ENCODE measurements at regions not wholly inside any gene's neighbourhood (a gene's known extent, or its start where the extent isn't known, plus 50 kb on each side); places are given as distances from the start of the nearest gene placed in this dataset.

DNA sequence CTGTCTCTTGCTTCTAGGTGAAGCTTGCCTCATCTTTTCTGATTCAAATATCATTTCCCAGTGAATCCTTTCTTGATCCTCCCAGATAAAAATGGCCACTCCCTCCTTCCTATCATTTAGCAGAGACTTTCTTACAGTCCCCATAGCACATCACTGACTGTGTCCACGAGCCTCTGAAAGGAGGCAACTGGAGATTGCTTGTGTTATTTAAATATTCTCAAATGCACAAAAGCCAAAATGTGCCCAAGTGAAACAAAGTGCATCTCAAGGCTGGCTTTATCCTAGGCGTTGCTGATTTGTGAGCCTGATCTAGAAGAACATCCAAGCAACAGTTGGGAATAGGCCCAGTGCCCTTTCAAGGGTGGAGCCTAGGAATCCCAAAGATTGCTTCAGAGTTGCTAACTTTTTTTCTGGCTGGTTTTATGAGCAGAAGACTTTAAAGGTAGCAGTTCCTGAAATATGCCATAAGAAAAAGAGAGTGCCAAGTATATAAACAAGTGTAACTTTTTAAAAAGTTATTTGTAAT lies 393.6 kb downstream of the CD83 start:
- H3K4me3 ChIP-seq, result no peak overlapping the region
- 9% methylated on average over 2 of the region's 2 CpGs for WGBS (ENCODE audit: insufficient coverage, insufficient replicate concordance, low lambda C conversion rate, missing lambda C conversion rate)
- intact Hi-C loops (cut with micrococcal nuclease; ENCODE audit: unreplicated experiment), result no loop called here
- H4K20me1 ChIP-seq (ENCODE audit: control insufficient read depth, insufficient read depth), result no peaks in the 10 kb centered on the region
- no peaks in the 10 kb centered on the region for H3K4me1 ChIP-seq (ENCODE audit: control insufficient read depth, insufficient read depth, low read length)
- no TSS peak for BruUV-seq (replicated peaks)
- ChIA-PET POLR2A (no interaction called here), CTCF (no interaction called here), SMC1A (ENCODE audit: uncharacterized antibody, unreplicated experiment) (no interaction called here), RAD21 (ENCODE audit: unreplicated experiment) (no interaction called here)
- H3K9me3 ChIP-seq (replicated peaks; ENCODE audit: control insufficient read depth, insufficient read depth, low read length), result no peaks in the 10 kb centered on the region
- H3K27me3 ChIP-seq (replicated peaks in 1 of 2; ENCODE audit: control insufficient read depth in 2 of 2, insufficient read depth in 2 of 2, low read length in 1 of 2), result no peaks in the 10 kb centered on the region; a peak in 1 of 4 replicates
- FAIRE-seq (no peak), DNase-seq (ENCODE audit: low read depth, low spot score) (no peak), ATAC-seq (no peak)
- H3K27ac ChIP-seq (ENCODE audit: control insufficient read depth, insufficient read depth), result no peak overlapping the region
- no peak overlapping the region for H2AFZ ChIP-seq (ENCODE audit: control insufficient read depth, low read depth, low read length)
- in situ Hi-C loops (cut with MboI), result no loop called here
- H3K36me3 ChIP-seq (ENCODE audit: control insufficient read depth in 2 of 2, insufficient read depth in 2 of 2, low read length in 1 of 2), result no peaks in the 10 kb centered on the region
- no peak overlapping the region for H3K4me2 ChIP-seq (ENCODE audit: control insufficient read depth, insufficient read depth)
- H3K9ac ChIP-seq (ENCODE audit: control insufficient read depth, insufficient read depth, low read length), result no peak overlapping the region
- H3K79me2 ChIP-seq (ENCODE audit: control insufficient read depth, insufficient read depth, low read length), result no peaks in the 10 kb centered on the region
- no peak for TF ChIP-seq TCF3 (IDR thresholded peaks at IDR 0.05; ENCODE audit: borderline replicate concordance, insufficient read depth, low read depth, low read length)
- TF ChIP-seq ZNF24 (IDR thresholded peaks at IDR 0.05), result no peak
- TF ChIP-seq, protein P1, sequence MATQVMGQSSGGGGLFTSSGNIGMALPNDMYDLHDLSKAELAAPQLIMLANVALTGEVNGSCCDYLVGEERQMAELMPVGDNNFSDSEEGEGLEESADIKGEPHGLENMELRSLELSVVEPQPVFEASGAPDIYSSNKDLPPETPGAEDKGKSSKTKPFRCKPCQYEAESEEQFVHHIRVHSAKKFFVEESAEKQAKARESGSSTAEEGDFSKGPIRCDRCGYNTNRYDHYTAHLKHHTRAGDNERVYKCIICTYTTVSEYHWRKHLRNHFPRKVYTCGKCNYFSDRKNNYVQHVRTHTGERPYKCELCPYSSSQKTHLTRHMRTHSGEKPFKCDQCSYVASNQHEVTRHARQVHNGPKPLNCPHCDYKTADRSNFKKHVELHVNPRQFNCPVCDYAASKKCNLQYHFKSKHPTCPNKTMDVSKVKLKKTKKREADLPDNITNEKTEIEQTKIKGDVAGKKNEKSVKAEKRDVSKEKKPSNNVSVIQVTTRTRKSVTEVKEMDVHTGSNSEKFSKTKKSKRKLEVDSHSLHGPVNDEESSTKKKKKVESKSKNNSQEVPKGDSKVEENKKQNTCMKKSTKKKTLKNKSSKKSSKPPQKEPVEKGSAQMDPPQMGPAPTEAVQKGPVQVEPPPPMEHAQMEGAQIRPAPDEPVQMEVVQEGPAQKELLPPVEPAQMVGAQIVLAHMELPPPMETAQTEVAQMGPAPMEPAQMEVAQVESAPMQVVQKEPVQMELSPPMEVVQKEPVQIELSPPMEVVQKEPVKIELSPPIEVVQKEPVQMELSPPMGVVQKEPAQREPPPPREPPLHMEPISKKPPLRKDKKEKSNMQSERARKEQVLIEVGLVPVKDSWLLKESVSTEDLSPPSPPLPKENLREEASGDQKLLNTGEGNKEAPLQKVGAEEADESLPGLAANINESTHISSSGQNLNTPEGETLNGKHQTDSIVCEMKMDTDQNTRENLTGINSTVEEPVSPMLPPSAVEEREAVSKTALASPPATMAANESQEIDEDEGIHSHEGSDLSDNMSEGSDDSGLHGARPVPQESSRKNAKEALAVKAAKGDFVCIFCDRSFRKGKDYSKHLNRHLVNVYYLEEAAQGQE (IDR thresholded peaks at IDR 0.05; ENCODE audit: low read depth, low read length), result no peak
- no peak for TF ChIP-seq EED (IDR thresholded peaks at IDR 0.05; ENCODE audit: low read depth)
- TF ChIP-seq, protein P2, sequence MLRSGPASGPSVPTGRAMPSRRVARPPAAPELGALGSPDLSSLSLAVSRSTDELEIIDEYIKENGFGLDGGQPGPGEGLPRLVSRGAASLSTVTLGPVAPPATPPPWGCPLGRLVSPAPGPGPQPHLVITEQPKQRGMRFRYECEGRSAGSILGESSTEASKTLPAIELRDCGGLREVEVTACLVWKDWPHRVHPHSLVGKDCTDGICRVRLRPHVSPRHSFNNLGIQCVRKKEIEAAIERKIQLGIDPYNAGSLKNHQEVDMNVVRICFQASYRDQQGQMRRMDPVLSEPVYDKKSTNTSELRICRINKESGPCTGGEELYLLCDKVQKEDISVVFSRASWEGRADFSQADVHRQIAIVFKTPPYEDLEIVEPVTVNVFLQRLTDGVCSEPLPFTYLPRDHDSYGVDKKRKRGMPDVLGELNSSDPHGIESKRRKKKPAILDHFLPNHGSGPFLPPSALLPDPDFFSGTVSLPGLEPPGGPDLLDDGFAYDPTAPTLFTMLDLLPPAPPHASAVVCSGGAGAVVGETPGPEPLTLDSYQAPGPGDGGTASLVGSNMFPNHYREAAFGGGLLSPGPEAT (IDR thresholded peaks at IDR 0.05; ENCODE audit: low read depth), result no peak
- no peak for TF ChIP-seq ZNF622 (IDR thresholded peaks at IDR 0.05)
- TF ChIP-seq SPI1 (IDR thresholded peaks at IDR 0.05; ENCODE audit: borderline replicate concordance, insufficient read depth, low read depth, low read length), result no peak
- TF ChIP-seq KAT2A (conservative IDR thresholded peaks at IDR 0.05; ENCODE audit: control insufficient read depth, low read depth, low read length), result no peak
- TF ChIP-seq MEF2B (IDR thresholded peaks at IDR 0.05; ENCODE audit: partially characterized antibody, poor library complexity, severe bottlenecking), result no peak
- no peak for TF ChIP-seq HCFC1 (IDR thresholded peaks at IDR 0.05; ENCODE audit: low read length)
- TF ChIP-seq ESRRA (IDR thresholded peaks at IDR 0.05; ENCODE audit: low read length), result no peak
- TF ChIP-seq ZNF384 (IDR thresholded peaks at IDR 0.05; ENCODE audit: borderline replicate concordance, low read depth, low read length), result no peak
- no peak for TF ChIP-seq MYC (IDR thresholded peaks at IDR 0.05; ENCODE audit: insufficient read depth, insufficient read length, insufficient replicate concordance, low read length, severe bottlenecking)
- TF ChIP-seq, protein P3, sequence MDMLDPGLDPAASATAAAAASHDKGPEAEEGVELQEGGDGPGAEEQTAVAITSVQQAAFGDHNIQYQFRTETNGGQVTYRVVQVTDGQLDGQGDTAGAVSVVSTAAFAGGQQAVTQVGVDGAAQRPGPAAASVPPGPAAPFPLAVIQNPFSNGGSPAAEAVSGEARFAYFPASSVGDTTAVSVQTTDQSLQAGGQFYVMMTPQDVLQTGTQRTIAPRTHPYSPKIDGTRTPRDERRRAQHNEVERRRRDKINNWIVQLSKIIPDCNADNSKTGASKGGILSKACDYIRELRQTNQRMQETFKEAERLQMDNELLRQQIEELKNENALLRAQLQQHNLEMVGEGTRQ (IDR thresholded peaks at IDR 0.05; ENCODE audit: borderline replicate concordance, low read depth, low read length), result no peak
- no peak for TF ChIP-seq PAX8 (IDR thresholded peaks at IDR 0.05)
- TF ChIP-seq ATF7 (IDR thresholded peaks at IDR 0.05; ENCODE audit: low read depth), result no peak
- TF ChIP-seq SIN3A (IDR thresholded peaks at IDR 0.05; ENCODE audit: low read depth, low read length), result no peak
- no peak for TF ChIP-seq RELA (IDR thresholded peaks at IDR 0.05; ENCODE audit: borderline replicate concordance, partially characterized antibody)

Data from GM12878 (cell line).